ENCODE measurements at regions not wholly inside any gene's neighbourhood (a gene's known extent, or its start where the extent isn't known, plus 50 kb on each side); places are given as distances from the start of the nearest gene placed in this dataset.

GRCh38 chr20:50379049-50379990, 130.9 kb upstream of the PTPN1 start:
- Histone ChIP-seq H3K79me2 (ENCODE audit: insufficient read depth, low read length) (no peaks in the 10 kb centered on the region), H3K4me3 (ENCODE audit: insufficient read depth, low read length, poor library complexity, severe bottlenecking) (no peak overlapping the region), H2AFZ (ENCODE audit: low read depth, low read length, severe bottlenecking) (no peak overlapping the region), H3K9me3 (ENCODE audit: insufficient read depth, low read length) (no peaks in the 10 kb centered on the region), H3K27me3 (ENCODE audit: low read length) (no peaks in the 10 kb centered on the region), H3K27ac (ENCODE audit: low read depth, low read length) (no peak overlapping the region), H3K9ac (ENCODE audit: low read length) (no peak overlapping the region), H3F3A (ENCODE audit: insufficient read depth) (no peaks in the 10 kb centered on the region), H3K9me2 (replicated peaks; ENCODE audit: insufficient read depth, low read length) (no peaks in the 10 kb centered on the region), H3K36me3 (ENCODE audit: low read length) (no peaks in the 10 kb centered on the region), H3K4me2 (ENCODE audit: low read depth, low read length, poor library complexity, severe bottlenecking) (no peak overlapping the region), H4K20me1 (ENCODE audit: low read depth, low read length) (no peaks in the 10 kb centered on the region)
- TF ChIP-seq EZH2phosphoT487 (conservative IDR thresholded peaks at IDR 0.05; ENCODE audit: low read length), result no peak
- no peak for TF ChIP-seq CTCF (IDR thresholded peaks at IDR 0.05; ENCODE audit: insufficient read depth, low read length, poor library complexity, severe bottlenecking)

- H3K36me3 ChIP-seq (ENCODE audit: low read length), result no peaks in the 10 kb centered on the region
- H2AFZ ChIP-seq (ENCODE audit: low read depth, low read length, severe bottlenecking), result no peak overlapping the region
- H3K9me2 ChIP-seq (replicated peaks; ENCODE audit: insufficient read depth, low read length), result no peaks in the 10 kb centered on the region
- H3K9me3 ChIP-seq (ENCODE audit: insufficient read depth, low read length), result no peaks in the 10 kb centered on the region
- H3K27ac ChIP-seq (ENCODE audit: low read depth, low read length), result no peak overlapping the region
- H3K4me2 ChIP-seq (ENCODE audit: low read depth, low read length, poor library complexity, severe bottlenecking), result no peak overlapping the region
- no peak overlapping the region for H3K4me3 ChIP-seq (ENCODE audit: insufficient read depth, low read length, poor library complexity, severe bottlenecking)
- H3K79me2 ChIP-seq (ENCODE audit: insufficient read depth, low read length), result no peaks in the 10 kb centered on the region
- no peaks in the 10 kb centered on the region for H4K20me1 ChIP-seq (ENCODE audit: low read depth, low read length)
- no peak overlapping the region for H3K9ac ChIP-seq (ENCODE audit: low read length)
- no peak for TF ChIP-seq EZH2phosphoT487 (conservative IDR thresholded peaks at IDR 0.05; ENCODE audit: low read length)
- TF ChIP-seq CTCF (IDR thresholded peaks at IDR 0.05; ENCODE audit: insufficient read depth, low read length, poor library complexity, severe bottlenecking), result no peak
- H3F3A ChIP-seq (ENCODE audit: insufficient read depth), result no peaks in the 10 kb centered on the region
- no peaks in the 10 kb centered on the region for H3K27me3 ChIP-seq (ENCODE audit: low read length)
These were observed 130.0 kb upstream of the PTPN1 start for GRCh38 chr20:50379991-50380696.

- Histone ChIP-seq H3K27ac (ENCODE audit: low read depth, low read length) (no peak overlapping the region), H3K9me2 (replicated peaks; ENCODE audit: insufficient read depth, low read length) (no peaks in the 10 kb centered on the region), H3K9ac (ENCODE audit: low read length) (no peak overlapping the region), H3K27me3 (ENCODE audit: low read length) (no peaks in the 10 kb centered on the region), H3K9me3 (ENCODE audit: insufficient read depth, low read length) (no peaks in the 10 kb centered on the region), H2AFZ (ENCODE audit: low read depth, low read length, severe bottlenecking) (no peak overlapping the region), H4K20me1 (ENCODE audit: low read depth, low read length) (no peaks in the 10 kb centered on the region), H3K36me3 (ENCODE audit: low read length) (no peaks in the 10 kb centered on the region), H3K79me2 (ENCODE audit: insufficient read depth, low read length) (no peaks in the 10 kb centered on the region), H3K4me3 (ENCODE audit: insufficient read depth, low read length, poor library complexity, severe bottlenecking) (no peak overlapping the region), H3F3A (ENCODE audit: insufficient read depth) (no peaks in the 10 kb centered on the region), H3K4me2 (ENCODE audit: low read depth, low read length, poor library complexity, severe bottlenecking) (no peak overlapping the region)
- no peak for TF ChIP-seq EZH2phosphoT487 (conservative IDR thresholded peaks at IDR 0.05; ENCODE audit: low read length)
- no peak for TF ChIP-seq CTCF (IDR thresholded peaks at IDR 0.05; ENCODE audit: insufficient read depth, low read length, poor library complexity, severe bottlenecking)
These were observed 129.5 kb upstream of the PTPN1 start for GRCh38 chr20:50380697-50381040.

Data from SU-DHL-6 (cell line).